ENCODE measurements at regions not wholly inside any gene's neighbourhood (a gene's known extent, or its start where the extent isn't known, plus 50 kb on each side); places are given as distances from the start of the nearest gene placed in this dataset.

DNA sequence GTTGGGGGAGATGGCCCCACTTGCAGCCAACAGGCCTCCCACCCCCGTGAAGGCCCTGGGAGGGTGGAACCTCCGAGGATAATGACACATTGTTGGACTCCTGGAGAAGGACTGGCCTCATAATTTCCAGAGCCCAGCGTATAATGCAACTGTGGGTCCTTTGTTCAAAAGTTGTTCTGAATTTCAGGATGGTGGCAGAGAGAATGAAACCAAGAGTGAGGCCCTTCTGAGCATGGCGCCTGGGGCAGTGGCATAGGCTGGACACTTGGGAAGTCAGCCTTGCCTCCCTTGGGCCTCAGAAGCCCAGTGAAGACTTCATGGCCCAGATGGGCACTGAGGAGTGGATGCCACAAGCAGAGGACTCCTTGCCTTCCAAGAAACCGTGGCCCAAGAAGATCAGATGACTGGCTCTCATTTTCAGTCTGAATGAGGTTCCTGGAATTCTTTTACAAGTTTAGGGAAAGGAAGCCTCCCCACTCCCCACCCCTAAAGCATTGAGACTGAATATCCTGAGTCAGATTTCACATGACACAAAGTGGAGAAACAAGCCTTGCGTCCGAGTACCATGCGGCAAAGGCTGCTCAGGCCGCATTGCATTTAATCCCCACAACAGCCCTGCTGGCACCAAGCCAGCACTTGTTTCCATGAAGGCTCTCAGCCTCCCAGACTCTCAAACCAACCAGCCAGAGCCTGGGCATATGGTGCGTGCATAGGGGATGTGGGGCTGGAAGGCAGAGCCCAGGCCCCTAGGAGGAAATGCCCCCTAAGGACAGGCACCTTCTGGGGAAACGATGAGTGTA lies 96.7 kb upstream of the SMIM23 start:
- no peak for DNase-seq (ENCODE audit: low spot score)

DNA sequence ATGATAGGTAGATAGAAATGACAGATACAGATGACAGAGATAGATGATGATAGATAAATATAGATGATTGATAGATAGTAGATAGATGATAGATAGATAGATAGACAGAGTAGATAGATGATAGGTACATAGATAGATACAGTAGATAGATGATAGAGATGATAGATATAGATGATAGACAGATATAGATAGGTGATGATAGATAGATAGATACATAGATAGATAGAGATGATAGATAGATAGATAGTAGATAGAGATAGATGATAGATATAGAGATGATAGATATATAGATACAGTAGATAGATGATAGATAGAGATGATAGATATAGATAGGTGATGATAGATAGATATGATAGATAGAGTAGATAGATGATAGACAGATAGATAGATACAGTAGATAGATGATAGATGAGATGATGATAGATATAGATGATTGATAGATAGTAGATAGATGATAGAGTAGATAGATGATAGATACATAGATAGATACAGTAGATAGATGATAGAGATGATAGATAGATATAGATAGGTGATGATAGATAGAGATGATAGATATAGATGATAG lies 95.7 kb upstream of the SMIM23 start:
- no peak for DNase-seq (ENCODE audit: low spot score)

GRCh38 chr5:171692107-171692506 lies 93.5 kb upstream of the SMIM23 start:
- DNase-seq (ENCODE audit: low spot score): no peak

DNA sequence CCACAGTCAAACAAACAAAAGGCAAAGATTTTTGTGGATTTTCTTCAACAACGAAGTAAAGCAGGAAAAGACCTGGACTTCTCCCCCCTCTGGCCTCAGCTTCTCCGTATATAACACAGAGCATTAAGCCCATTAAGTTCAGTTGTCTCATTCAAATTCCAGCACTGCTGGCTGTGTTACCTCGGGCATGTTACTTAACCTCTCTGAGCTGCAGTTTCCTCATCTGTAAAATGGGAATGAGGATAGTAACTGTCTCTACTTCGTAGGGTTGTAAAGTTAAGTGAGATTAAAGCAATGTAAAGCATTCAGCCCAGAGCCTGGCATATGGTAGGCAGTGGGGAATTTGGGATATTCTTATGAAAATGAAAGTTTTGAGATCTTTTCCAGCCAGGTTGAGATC lies 92.7 kb upstream of the SMIM23 start:
- no peak for DNase-seq (ENCODE audit: low spot score)

DNA sequence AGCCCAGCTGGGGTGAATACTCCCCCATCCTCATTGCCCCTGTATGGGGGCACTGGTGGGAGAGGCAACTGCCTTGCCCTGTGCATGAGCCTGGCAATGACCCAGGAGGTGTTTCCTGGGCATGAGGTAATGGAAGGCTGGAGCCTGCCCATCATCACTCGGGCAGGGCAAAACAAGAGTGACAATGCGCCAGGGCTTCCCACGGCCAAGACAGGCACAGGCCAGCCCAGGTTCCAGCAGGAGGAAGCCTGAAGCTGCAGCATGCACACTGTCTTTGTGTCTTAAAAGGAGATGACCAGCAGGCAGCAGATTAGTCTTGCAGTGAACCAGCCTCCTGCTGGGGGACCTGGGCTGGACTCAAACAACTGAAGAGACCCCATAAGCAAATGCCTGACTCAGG lies 92.2 kb upstream of the SMIM23 start:
- DNase-seq (ENCODE audit: low spot score): no peak

- no peak for DNase-seq (ENCODE audit: low spot score)
Measured at GRCh38 chr5:171695804-171696203, 89.8 kb upstream of the SMIM23 start.

DNA sequence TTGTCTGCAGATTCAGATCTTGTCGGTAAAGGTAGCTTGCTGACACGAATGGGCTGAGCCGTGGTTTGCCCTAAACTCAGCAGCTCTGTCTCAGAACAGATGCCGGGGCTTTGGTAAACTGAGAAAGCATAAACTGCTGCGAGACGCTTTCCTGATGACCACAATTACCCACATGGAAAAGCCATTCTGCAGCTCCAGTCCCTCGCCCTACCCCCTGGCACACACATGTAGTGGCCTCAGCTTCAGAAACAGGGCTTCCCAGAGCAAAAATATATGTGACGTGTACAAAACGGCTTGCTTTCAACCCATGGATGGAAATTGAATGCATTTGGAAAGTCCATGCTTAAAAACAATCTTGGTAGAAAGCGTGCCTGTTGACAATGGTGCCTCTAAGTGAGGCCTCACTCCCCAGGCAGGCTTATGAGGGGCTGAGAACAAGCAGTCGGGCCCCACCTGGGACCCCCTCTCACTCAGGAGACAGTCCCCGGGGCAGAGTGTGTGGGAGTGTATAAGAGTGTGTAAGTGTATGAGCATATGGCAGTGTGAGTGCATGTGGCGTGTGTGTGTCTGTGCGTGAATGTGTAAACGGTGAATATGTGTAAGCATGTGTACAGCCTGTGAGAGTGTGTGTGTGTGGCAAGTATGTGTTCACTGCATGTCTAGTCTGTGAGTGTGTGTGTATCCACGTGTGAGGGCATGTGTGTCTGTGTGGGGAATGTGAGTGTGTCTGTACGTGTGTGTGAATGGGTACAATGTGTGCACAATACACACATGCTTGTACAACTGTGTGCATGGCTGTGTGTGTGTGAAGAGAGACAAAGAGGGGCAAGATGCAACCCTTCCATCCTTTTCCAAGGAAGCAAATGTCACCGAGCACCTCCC lies 88.2 kb upstream of the SMIM23 start:
- no peak for DNase-seq (ENCODE audit: low spot score)

DNA sequence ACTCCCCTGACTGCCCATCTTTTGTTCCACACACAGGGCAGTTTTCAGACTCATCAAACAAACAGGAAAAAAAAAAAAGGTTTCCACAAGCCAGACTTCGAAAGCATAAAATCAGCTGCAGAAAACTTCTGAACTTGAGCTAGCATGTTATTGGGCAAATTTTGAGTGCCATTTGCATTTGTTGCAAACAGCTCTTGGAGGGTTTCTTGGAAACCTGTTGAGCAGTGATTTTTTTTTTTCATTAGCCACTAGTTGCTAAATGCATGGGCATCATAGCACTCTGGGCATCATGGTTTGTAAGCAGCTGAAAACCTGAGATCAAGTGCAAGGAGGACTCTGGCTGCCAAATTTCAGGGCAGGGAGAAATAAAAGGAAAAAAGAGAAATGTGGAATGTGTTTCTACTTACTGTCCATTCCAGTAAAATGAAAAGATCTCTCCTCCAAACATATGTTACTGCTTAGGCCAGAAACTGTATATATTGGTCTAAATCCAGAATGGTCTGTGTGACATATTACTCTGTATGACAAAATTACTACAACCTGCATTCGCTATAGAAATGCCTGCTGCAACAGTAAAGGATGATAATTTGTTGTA lies 85.2 kb upstream of the SMIM23 start:
- DNase-seq (ENCODE audit: low spot score): no peak

GRCh38 chr5:171701100-171701541 lies 84.5 kb upstream of the SMIM23 start:
- no peak for DNase-seq (ENCODE audit: low spot score)

DNA sequence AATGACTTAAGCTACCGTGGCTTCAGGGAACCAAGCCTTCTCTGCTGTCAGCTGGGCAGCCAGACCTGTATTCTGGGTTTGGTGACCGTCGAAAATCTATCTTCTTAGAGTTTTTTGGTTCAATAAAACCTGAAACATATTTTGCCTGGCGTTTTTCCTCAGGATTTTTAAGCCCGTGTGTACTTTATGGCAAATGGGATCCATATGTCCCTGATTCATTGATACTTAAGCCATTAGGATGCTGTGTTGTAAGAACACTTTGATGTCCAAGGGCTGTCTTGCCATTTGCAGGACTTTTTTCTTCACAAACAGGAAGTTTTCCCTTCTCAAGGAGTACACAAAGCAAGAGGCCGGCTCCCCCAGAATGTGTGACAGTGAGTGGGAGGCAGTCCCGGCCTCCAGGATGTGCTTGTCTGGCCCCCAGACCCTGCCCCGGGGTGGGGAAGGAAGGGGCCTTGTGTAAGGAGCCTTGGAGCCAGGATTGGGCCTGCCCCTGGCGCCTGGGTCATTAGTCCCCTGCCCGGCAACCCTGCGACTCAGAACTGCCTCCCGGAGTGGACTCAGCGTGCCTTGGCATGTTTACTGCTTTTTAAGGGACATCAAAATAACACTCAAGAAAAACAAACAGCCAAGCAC lies 83.4 kb upstream of the SMIM23 start:
- no peak for DNase-seq (ENCODE audit: low spot score)

DNA sequence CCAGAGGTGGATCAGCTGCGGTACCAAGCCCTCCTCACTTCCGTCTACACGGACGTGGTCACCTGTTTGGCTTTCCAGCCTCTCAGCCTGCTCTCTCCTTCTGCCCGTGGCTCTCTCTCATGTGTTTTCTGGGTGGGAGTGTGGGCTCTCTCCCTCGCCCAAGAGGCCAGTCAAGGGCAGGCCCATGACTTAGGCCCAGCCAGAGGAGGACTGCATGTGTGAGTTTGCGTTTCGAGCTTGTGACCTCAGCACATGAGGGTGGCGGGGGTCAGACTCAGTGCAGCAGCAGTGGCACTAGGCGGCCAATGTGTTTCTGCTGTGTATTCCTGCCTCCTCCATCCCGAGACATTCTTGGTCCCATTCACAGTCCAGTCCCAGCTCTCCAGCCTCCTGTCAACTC lies 82.5 kb upstream of the SMIM23 start:
- no peak for DNase-seq (ENCODE audit: low spot score)

DNA sequence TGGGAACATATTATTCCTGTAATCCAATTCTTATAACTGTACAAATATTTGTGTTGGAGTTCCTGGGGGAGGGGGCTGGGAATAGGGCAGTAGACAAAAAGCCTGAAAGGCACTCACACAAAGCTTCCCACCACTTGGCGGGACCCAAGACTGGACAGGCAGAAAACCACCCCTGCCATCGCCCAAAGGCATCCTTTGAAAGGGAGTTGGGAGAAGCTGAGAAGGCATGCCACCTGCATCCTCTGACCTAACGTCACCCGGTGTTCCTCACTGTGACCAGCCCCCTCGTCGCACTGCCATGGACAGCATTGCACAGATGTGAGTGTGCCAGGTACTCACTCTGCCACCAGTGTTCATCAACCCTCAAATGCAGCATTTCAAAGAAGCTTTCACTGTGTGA lies 80.6 kb upstream of the SMIM23 start:
- no peak for DNase-seq (ENCODE audit: low spot score)

DNA sequence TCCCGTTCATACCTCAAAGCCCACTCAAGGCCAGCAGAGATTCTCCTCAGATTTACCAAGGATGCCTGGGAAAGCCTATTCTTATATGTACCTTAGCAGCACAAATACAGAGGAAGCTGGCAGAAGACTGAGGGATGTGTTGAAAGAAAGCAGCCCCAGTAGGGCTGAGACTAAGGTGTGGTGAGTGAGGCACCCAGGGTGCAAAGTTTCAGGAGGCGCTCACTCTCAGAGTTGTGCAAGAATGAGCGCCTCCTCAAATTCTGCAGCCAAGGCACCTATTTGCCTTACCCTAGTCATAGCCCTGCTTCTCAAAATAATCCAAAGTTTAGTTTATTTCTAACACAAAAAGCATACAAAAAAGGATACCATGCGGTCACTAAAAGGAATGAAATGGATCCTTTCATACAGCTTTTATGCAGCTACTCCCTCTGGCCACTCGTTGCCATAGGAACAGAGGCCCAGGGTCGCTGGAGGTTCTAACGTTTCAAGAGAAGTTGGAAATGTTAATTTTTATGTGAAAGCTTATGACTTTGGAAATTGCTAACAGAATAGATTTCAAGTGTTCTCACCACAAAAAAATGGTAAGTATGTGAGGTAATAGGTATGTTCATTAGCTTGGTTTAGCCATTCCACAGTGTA lies 79.7 kb upstream of the SMIM23 start:
- no peak for DNase-seq (ENCODE audit: low spot score)

GRCh38 chr5:171706736-171707441 lies 78.7 kb upstream of the SMIM23 start:
- no peak for DNase-seq (ENCODE audit: low spot score)

GRCh38 chr5:171707442-171707792 lies 78.2 kb upstream of the SMIM23 start:
- peak; percentile 34 for DNase-seq (ENCODE audit: low spot score)

DNA sequence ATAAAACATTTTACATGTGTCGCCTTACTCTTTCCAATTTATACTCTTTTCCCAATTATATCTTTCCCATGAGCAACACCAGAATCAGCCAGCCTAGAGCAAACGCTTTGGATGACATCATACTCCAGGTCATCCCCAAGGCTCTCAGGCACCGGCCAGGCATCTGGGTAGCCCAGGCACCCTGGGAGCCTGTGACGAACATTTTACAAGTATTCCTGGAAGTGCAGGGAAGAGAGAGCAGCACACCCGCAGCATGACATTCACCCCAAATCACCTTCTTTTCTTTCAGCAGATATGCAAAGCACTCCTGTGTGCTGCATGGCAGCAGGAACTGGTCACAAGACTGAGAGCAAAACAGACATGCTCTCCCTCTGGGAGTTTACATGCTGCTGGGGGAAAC lies 75.7 kb upstream of the SMIM23 start:
- no peak for DNase-seq (ENCODE audit: low spot score)

DNA sequence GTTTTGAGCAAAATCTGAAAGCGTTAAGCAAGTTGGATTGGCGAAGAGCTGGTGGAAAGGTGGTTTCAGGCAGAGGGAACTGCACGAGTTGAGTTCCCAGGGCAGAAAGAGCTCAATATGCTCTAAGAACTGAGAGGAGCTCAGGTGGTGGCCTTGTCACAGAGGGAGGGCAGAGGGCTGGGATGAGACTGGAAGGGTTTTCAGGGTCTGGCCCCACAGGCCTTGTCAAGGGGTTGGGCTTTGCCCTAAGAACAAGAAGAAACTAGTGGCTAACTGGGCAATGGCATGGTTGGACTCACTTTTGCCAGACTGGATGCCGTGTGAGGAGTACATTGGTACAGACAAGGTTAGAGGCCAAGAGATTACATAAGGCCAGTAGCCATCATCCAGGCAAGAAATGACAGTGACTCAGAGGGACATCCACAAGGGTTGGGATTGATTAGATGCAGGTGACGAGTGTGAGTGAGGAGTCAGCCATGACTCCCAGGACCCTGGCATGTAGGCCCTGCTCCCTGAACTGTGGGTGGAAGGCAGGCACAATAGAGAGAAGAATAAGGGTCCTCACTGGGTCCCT lies 75.1 kb upstream of the SMIM23 start:
- no peak for DNase-seq (ENCODE audit: low spot score)

DNA sequence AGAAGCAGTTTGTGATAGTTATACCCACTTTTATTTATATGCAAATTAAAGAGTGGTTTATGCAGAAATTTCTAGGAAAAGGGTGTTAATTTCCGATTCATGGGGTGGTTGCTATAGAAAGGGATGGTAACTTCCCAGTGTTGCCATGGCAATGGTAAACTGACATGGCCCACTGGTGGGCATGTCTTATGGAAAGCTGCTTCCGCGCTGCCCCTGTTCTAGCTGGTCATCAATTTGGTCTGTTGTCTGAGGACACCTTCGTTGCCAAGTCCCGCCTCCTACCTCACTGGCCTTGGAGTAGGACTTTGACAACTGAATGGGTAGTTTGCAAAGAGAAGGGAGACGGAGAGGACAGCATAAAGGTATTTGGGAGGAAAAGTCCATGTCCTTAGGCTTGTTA lies 74.0 kb upstream of the SMIM23 start:
- no peak for DNase-seq (ENCODE audit: low spot score)

- DNase-seq (ENCODE audit: low spot score): no peak
Measured at GRCh38 chr5:171712616-171713015, 73.0 kb upstream of the SMIM23 start.

GRCh38 chr5:171713152-171713551 lies 72.5 kb upstream of the SMIM23 start:
- DNase-seq (ENCODE audit: low spot score): no peak

DNA sequence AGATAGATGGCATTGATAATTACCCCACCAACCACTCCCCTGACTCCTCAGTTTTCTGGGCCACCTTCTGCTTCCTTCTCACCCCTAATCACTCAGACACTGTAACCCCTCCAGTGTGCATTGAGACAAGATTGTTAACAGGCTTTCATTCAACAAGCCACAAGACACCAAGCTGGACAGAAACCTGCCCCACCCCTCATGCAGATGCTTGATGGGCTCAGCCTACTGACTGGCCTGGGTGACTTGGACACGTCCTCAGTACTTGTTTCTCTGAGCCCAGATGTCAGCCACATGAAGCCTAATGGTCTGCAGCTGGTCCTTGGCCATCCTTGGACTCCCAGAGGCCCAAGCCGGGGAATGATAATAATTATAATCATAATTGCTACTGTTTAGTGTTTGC lies 71.4 kb upstream of the SMIM23 start:
- no peak for DNase-seq (ENCODE audit: low spot score)
